ENCODE measurements at regions not wholly inside any gene's neighbourhood (a gene's known extent, or its start where the extent isn't known, plus 50 kb on each side); places are given as distances from the start of the nearest gene placed in this dataset.
"Not testable (repeated sequence)": the region's sequence is repeated elsewhere in the genome, so short reads cannot be mapped to it uniquely, and the experiment has no call there.

DNA sequence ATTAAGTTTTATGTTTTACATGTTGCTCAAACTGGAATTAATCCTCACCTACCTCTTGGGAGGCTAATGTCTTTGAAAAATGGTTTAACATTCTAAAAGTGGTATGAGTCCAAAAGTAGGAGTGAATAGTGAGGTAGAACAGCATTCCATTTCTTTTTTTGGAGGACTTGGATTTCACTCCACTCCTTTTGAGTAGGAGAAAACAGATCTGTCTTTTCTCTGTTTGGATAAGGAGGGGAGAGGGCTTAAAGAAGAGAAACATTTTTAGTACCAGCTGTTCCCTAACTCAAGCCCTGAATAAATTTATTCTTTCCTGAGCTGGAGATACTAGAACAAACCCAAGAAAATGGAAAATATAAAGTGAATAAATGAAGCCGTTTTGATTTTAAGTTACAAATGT lies 687.9 kb downstream of the MECOM start:
- DNase-seq (ENCODE audit: low spot score), result no peak

DNA sequence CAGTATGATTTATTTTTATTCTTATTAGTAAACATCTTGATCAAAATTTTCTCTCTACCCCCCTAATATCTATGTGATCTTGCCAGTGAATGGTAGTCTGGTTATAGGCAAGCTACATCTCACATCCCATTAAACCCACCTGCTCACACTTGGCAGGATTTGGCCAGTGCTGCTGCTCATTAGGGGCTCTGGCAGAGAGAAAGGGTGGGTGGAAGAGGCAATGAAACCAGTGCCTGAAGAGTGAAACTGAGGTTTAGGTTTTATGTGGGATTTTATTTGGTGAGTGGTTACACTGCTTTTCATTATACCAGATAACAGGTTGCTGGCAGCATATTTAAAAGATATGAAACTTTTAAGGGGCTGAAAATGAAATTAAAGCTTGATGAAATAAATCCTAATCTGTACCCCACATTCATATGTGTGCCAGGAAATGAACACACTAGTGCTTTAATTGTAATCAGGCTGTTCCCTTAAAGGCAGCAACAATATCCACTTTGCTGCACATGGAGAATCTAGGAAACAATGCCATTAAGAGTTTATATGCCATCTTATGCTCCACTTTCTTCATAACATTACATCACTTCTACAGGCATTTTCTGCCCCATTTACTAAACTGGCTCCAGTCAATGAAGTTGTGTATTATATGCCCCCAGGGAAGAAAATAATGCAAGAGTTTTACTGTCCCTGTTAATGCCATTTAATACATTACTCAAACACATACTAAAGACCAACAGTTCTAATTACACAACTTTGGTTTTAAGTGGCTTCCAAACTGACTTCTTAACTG lies 688.7 kb downstream of the MECOM start:
- DNase-seq (ENCODE audit: low spot score), result no peak

DNA sequence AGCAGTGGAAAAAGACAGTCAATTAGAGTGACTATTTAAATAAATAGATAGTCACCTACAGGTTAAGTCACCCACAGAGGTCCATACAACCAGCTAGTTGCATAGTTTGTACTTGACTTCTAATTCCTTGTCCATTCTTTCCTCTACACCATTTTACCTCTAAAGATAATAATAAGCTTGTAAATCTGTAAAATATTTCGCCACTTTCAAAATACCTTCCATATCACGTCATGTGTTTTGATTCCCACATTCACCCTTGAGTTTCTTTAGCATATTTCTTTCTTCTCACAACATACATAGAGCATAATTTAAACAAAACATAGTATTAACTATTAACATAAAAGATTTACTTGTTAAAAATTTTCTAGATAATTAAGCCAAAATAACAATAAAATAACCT lies 689.6 kb downstream of the MECOM start:
- no peak for DNase-seq (ENCODE audit: low spot score)

DNA sequence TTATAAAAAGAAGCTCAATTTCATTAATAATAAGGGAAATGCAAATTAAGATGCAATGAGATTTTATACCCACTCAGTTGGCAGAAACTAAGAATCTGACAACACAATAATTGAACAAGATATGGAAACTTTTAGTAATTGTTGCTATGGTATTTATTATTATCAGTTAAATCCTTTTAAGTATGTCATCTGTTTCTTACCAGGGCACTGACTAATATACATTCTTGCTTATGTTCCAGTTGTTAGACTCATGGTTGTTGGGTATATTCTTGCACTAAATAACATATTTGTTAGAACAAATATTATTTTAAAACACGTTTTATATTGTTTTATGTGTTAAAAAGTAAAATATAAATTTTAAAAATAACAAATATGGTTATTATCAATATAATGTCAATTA lies 690.3 kb downstream of the MECOM start:
- DNase-seq (ENCODE audit: low spot score), result no peak

DNA sequence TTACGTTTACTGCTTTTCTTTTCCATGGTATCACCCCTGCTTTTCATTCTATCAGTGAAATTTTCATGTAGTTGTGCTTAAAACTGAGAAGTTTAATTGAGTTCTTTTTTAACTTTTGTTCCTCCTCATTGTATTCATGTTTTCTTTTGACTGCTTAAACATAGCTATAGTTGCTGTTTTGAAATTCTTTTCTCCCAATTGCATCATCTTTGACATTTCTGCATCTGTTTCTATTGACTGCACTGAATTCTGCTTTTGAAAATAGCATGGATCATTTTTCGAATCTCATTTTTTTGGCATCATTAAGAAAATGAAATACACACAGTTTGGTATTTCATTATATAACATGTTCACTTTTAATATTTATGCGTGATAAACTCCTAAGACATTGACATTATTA lies 694.9 kb downstream of the MECOM start:
- no peak for DNase-seq (ENCODE audit: low spot score)

DNA sequence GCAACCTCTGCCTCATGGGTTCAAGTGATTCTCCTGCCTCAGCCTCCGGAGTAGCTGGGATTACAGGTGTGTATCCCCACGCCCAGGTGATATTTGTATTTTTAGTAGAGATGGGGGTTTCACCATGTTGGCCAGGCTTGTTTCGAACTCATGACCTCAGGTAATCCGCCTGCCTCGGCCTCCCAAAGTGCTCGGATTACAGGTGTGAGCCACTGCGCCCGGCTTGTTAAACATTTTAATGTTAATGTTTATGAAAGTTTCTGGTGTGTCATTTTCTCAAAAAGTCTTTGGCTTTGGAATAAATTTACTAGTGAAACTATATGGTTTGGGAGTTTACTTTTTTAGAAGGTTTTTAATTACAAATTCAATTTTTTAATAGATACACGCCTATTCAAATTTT lies 698.8 kb downstream of the MECOM start:
- DNase-seq (ENCODE audit: low spot score), result no peak

DNA sequence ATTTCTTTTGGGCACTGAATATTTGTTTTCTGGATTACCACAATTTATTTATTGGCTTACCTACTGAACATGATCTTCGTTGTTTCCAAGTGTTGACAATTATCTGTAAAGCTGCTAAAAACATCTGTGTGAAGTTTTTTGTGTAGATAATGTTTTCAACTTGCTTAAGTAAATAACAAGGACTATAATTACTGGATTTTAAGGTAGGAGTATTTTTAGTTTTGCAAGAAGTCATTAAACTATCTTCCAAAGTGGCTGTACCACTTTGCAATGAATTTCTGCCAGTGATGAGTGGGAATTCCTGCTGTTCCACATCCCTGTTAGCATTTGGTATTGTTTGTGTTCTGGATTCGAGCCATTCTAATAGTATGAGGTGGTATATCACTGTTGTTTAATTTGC lies 702.2 kb downstream of the MECOM start:
- no peak for DNase-seq (ENCODE audit: low spot score)

DNA sequence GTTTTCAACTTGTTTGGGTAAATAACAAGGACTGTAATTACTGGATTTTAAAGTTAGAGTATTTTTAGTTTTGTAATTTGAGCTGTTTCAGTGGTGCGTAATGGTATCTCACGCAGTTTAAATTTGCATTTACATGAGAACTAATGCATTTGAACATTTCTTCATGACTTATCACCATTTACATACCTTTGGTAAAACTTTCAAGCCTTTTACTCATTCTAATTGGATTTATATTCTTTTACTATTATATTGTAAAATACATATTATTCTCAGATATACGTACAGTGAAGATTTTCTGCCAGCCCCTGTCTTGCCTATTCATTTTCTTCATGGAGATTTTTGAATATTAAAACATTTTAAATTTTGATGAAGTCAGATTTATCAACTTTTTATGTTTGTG lies 703.8 kb downstream of the MECOM start:
- no peak for DNase-seq (ENCODE audit: low spot score)

DNA sequence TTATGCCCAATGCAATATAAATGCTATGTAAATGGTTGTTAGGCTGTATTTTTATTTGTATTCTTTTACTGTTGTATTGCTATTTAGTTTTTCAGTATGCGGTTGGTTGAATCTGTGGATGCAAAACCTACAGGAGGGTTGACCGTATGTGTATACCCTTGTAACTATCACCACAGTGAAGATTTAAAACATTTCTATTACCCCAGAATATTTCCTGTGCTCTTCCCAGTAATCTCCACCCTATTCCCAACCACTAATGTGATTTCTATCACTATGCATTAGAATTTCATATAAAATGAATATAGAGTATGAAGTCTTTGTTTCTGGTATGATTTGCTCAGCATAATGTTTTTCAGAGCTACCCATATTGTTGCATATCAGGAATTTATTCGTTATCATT lies 705.0 kb downstream of the MECOM start:
- DNase-seq (ENCODE audit: low spot score), result no peak

DNA sequence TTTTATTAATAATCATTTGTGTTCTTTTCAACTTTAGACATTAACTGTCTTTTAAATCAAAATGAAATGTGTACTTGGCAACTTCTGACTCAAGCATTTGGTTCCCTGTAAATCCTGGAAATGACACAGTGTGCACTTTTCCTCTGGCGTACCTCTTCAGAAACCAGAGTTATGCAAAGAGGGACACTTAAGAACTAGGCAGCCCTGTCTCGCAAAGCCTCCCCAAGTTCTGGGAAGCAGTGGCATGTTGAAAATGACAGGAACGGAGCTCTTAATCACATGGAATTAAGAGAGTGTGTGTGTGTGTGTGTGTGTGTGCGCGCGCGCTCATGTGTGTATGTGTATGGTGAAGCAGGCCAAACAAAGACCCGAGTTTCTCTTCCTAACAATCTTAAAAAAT lies 707.4 kb downstream of the MECOM start:
- no peak for DNase-seq (ENCODE audit: low spot score)

DNA sequence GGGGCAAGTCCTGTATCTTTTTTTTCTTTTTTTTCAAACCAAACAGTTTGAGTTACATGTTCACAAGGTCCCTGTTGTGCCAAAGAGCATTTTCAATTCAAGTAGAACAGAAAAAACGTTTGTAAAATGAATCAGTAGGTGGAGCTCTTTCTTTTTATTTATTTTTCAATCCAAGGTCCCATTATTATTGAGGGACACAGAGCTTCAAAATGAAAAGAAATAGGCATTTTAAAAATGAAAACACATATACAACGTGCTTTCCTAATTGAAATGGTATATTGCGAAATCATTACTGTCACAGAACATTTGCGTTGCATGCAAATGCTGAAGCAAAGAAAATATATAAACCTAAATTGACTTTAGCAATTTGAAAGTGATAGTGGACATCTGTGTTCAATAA lies 711.0 kb downstream of the MECOM start:
- no peak for DNase-seq (ENCODE audit: low spot score)

DNA sequence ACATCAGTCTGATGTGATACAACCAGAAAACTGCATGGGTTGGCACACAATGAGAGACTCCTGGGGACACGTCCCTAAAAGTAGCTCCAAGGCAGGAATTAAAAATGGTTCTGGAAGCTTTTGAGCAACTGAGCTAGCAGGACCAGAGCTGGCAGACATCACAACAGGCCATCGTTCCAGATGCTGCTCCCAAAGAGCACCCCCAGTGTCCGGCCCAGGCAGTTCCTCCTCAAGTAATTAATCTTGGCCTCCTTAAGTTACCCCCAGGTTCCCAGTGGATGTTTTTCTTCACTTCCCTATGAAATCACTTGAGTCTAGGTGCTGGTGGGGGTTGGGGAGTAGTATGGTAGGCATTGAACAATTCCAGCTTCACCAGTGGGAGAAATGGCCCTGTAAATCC lies 711.6 kb downstream of the MECOM start:
- DNase-seq (ENCODE audit: low spot score), result no peak

DNA sequence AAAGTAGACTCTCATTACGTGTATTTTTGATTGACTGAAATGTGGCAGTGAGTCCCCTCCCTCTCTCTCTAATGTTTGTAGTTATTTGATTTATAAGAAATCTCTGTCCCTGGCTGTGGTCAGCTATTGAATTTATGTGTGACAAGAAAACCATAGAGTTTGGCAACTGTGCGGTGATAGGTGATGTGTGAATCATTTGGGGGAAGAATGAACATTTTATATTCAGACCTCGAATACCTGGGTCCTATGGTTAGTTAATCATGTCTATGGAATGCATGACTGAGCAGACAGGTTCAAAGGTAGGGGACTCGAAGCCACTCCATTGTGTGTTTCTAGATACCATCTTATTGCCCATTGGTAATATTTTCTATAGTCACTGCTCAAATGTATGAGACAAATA lies 712.1 kb downstream of the MECOM start:
- no peak for DNase-seq (ENCODE audit: low spot score)

DNA sequence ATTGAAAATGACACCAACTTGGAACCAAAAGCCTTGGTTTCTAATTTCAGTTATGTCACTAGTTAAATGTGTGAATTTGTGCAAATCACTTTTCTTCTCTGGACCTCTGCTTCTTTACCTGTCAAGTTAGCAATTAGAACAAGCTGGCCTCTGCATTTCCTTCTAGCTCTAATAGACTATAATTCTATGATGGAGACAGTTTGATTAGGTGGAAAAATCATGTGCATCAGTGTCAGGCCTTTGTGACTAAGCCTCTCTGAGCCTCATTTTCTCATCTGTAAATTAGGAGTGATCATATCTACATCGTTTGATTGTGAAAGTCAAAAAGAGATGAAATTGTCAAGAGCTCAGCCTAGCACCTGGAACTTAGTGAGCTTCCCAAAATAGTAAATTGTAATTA lies 712.9 kb downstream of the MECOM start:
- no peak for DNase-seq (ENCODE audit: low spot score)

DNA sequence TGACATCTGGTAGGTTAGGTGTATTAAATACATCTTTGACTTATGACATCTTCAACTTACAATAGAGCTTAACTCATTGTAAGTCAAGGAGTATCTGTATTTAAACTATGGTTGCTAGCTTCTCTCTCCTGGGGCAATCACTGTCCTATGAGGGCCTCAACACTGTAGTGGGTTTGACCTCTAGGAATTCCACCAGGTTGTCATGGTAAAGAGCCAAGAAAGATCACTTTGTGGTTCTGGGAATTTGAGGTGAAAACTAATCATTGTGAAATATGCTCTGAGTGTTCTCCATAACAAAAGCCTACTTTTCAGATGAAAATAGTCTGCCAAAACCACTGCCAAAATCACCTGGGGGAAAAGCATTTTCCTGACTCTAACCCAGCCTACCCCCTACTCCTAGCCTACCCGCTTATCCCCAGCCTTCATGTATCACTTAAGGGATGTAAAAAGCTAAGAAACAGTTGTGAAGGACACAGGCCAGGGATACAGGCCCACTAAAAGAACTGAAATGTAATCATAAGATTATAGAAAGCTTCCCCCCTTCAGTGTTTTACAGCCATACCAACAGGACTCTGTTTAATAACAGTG lies 723.8 kb downstream of the MECOM start:
- DNase-seq (ENCODE audit: low spot score), result no peak

DNA sequence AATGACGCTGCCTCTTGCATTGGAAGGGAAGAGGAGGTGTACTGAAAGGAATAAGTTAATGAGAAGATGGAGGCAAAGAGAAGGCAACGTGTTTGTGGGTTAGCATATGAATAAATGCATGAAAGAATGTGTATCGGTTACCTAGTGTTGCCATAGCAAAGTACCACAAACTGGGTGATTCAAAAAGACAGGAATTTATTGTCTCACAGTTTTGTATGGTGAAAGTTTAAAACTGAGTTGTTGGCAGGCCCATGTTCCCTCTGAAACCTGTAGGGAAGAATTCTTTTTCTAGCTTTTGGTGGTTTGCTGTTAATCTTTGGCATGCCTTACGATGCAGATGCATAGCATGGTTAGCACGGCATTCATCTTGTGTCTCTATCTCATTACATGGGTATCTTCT lies 729.9 kb downstream of the MECOM start:
- no peak for DNase-seq (ENCODE audit: low spot score)

DNA sequence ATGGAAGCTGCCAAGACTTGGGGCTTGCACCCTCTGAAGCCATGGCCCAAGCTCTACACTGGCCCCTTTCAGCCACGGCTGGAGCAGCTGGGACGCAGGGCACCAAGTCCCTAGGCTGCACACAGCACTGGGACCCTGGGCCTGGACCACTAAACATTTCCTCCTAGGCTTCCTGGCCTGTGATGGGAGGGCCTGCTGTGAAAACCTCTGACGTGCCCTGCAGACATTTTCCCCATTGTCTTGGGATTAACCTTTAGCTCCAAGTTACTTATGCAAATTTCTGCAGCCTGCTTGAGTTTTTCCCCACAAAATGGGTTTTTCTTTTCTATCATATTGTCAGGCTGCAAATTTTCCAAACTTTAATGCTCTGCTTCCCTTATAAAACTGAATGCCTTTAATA lies 733.5 kb downstream of the MECOM start:
- not testable (repeated sequence) for DNase-seq (ENCODE audit: low spot score)

DNA sequence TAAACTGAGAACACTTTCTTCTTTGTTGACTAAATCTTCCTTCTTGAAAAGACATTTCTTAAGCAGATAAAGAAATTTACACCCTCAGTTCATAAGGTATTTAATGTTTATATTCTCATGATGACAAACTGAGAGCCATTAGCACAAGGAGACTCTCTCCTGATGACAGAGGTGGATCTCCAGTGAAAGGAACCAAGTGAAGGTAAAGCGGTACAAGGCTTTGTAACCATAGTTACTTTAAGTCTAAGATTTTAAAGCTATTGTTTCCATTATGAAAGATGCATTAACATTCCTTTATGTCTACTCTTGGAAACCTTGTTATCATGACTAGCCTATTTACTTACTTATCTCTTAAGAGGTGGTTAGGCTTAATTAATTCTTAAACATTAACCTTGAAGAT lies 737.1 kb downstream of the MECOM start:
- DNase-seq (ENCODE audit: low spot score), result no peak

DNA sequence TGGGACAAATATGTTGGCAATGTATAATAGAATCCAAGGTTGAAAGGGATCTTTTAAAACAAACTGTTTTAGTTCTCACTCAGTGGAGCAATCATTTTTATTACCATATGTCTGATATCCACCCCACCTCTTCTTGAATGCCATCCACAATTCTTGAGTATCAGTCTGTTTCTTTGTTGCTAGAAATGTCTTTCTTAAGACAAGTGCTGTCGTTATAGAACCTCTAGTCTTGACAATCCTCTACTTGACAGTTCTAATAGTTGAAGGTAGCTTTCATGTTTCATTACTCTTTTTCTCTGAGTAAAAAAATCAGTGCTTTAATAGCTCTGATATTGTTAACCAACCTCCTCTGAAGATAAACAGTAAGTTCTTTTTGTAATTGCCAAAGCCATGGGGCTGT lies 737.9 kb downstream of the MECOM start:
- DNase-seq (ENCODE audit: low spot score), result no peak

DNA sequence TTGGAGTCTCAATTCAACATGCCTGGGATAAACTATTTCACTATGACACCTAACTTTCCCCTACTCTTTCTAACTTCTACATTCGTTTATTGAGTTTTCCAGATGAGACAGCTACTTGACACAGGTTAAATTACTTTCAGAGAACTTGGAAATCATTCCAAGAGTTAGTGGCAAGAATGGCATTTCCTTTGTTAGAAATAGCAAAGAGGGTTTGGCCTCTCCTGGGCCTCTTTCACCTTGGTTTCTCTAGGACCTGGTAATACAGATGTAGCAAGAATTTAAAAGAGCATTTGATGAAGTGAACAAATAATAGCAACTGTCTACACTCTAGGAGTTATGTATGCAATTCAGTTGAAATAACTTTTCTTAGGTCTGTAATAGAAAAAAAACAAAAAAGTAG lies 748.9 kb downstream of the MECOM start:
- peak; percentile 7 for DNase-seq (ENCODE audit: low spot score)

DNA sequence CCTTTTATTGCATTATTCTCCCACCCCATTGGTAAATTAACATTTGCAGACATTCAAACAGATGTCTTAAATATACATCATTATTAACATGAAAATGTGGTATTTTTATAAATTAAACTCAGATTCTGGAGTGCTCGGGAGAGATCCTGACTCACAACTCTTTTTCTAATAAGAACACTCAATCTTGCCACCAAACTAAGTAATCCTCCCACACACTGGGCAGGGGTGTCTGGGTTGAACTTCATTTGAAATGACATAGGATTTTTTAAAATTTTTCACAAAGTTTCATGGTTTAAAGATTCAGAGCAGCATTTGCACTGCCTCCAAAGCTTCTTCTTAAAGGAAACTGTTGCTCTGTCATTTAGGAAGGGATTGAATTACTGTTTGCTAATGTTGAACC lies 754.3 kb downstream of the MECOM start:
- no peak for DNase-seq (ENCODE audit: low spot score)

DNA sequence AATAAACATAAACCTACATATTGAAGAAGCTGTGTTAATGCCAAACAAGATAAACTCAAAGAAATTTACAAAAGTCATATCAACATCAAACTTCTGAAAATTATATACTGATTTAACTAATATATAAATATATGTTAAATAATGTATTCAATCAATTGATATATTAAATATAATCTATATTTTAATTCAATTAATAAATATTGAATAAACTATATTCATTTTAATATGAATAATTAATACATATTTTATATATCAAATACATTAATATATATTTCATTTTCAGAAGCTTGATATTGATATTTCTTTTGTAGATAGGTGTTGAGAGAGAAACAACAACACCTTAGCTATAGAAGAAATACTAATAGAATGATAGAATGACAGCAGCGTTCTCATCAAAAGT lies 768.1 kb downstream of the MECOM start:
- no peak for DNase-seq (ENCODE audit: low spot score)

DNA sequence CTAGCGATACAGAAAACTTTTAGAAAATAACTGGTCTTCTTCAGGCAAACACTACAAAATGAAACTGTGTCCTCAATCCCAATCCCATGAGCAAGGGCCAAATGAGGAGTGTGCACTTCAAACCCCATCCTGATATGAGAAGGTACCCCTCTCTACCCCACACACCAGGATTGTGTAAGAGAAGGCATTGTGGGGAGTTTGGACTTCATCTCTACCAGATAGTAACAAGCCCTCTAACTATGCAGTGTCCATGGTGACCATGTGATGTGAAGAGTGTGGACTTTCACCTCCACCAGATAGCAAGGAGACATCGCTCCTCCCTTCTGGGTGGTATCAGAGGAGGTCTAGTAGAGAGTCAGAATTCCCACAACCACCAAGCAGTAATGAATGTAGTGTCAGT lies 769.3 kb downstream of the MECOM start:
- no peak for DNase-seq (ENCODE audit: low spot score)

DNA sequence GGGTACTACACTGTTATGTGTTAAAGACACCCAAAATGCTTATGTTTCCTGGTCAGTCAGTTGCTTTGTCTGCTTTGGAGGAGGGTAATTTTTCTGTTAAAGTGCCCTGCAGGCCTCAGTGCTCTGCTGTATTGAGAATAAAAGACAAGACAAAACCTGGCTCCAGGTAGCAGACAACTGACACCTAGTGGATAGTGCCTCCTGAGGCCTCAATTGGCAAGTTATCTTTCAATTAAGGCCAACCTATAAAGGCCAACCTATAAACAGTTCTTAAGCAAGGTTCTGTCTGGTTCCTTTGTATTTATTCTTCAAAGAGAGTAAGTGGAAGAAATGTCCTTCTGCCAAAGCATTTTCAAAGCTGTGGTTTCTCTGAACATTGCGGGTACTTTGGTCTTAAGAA lies 773.8 kb downstream of the MECOM start:
- peak; percentile 32 for DNase-seq (ENCODE audit: low spot score)
